GM21526 (cell line): ENCODE measurements at regions not wholly inside any gene's neighbourhood (a gene's known extent, or its start where the extent isn't known, plus 50 kb on each side); places are given as distances from the start of the nearest gene placed in this dataset.
"Not testable (repeated sequence)": the region's sequence is repeated elsewhere in the genome, so short reads cannot be mapped to it uniquely, and the experiment has no call there.

ENCODE experiments used
- ATAC-seq: cut with Tn5 transposase; IDR thresholded peaks from one replicate; pipeline ENCODE4 v1.9.1; 2021; ENCODE audit warnings: moderate library complexity; ENCODE audit not compliant: unreplicated experiment, low FRiP score

DNA sequence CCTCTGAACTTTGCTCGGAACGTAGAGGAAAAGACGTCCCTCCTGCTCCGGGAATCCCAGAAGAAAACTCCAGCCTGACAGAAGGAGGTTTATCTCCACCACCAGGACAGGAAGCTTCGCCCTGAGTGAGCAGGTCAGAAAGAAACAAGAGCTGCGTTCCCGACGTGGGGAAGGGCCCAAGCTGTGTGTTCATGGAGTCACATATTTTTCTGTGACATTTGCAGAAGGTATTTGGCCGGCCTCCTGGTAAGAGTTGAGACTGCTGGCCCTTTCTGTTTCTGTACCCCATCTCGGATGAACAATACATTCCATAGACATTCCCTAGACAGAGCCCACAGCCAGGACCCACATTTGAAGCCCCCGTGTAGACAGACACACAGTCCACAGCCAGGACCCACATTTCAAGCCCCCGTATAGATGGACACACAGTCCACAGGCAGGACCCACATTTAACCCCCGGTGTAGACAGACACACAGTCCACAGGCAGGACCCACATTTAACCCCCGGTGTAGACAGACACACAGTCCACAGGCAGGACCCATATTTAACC lies 230.8 kb downstream of the SHOX start:
- no peak for ATAC-seq

DNA sequence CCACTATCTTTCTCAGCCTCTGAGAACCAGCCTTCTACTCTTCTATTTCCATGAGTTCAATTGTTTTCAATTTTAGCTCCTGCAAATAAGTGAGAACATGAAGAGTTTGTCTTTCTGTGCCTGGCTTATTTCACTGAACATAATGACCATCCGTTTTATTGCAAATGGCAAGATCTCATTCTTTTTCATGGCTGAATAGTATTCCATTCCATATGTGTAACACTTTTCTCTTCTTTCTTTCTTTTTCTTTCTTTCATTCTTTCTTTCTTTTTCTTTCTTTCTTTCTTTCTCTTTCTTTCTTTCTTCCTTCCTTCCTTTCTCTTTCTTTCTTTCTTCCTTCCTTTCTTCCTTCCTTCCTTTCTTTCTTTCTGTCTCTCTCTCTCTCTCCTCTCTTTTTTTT lies 228.7 kb downstream of the SHOX start:
- no peak for ATAC-seq

DNA sequence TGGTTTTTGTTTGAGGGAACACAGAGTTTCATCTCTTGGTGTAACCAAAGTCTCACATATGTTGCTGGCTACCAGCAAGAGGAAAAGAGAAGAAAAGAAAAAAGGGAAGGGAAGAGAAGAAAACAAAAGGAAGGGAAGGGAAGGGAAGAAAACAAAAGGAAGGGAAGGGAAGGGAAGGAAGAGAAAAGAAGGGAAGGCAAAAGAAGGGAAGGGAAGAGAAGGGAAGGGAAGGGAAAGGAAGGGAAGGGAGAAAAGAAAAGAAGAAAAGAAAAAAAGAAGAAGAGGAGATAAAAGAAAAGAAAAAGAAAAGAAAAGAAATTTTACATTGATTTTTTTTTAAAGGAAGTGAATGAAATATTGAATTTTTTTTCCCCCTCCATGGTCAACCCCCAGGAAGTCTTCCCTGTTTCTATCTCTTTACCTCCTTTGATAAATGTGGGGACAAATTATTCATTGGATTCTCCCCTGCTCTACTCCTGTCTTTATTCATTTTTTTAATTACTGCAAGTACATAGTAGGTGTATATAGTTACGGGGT lies 228.0 kb downstream of the SHOX start:
- no peak for ATAC-seq

DNA sequence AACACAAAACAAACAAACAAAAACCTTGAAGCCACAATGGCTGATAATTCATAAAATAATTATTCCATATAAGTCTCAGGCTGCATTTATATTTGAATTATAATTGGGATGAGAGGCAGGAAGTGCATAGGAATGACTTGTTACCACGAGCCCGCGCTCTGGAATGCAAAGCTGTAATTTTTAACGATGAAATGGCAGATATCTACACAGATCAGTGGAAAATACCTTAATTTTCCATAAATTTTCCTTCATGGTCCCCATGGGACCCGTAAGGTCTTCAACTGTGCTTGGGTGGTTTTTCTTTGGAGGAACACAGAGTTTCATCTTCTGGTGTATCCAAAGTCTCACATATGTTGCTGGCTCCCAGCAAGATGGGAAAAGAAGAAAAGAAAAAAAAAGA lies 226.8 kb downstream of the SHOX start:
- no peak for ATAC-seq

DNA sequence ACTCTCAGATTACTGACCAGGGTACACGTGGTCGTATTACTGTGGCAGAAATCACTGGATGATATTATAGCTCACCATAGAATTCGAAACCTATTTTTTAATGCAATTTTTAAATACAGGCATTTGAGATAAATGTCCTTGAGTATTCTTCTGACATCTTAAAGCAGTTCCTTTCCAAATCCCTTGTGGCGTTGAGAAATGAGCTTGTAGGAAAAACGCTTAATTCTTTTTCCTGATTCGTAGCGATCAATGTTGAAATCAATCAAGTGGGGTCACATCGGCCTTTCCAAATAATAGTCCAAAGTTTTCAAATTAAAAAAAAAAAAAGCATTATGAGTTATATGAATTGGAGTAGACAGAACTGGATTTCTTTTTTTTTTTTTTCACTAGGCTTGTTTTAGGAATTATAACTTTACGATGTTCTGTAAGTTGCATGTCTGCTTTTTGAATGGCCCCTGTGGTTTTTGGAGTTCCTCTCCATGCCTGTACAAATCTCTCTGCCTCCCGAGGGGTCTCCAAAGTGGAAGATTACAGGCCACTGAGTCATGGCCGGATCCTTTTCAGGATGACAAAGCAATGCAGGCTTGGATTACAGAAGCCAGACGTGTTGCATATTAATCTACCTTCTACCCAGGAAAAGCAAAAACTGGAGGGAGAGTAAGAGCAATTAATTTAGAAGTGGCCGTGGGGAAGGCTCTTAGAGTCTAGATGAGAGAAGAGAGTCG lies 226.1 kb downstream of the SHOX start:
- ATAC-seq: no peak

DNA sequence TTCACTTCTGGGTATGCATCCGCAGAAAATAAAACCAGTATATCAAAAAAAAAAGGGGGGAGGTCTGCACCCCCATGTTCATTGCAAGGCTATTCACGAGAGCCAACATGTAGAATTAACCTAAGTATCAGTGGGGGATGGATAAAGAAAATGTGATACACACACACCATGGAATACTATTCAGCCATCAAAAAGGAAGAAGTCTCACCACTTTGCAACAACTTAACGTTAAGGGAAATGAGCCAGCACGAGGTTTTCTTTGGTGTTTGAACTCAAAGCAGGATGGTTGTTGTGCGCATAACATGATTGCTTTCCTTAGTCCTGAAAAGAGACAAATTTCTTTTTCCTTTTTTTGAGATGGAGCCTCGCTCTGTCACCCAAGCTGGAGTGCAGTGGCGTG lies 222.7 kb downstream of the SHOX start:
- no peak for ATAC-seq

DNA sequence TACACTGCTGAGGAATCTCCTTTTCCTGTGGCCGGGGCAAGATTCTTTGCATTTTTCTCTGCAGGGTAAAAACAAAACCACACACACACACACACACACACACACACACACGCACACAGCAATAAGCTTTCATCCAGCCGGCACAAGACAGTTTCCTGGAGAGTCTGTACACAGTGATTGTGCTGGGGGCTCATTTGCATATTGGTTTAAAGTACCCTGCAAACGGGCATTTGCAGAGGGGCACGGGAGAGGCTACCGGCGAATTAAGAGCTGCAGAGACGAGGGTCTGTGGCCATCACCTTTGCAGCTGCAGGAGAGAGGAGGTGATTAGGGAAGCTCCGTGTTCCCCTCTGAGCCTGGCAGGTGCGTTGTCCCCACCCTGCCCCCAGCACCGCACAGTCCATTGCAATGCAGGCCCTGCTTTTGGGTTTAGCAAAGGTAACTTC lies 219.9 kb downstream of the SHOX start:
- ATAC-seq: no peak

DNA sequence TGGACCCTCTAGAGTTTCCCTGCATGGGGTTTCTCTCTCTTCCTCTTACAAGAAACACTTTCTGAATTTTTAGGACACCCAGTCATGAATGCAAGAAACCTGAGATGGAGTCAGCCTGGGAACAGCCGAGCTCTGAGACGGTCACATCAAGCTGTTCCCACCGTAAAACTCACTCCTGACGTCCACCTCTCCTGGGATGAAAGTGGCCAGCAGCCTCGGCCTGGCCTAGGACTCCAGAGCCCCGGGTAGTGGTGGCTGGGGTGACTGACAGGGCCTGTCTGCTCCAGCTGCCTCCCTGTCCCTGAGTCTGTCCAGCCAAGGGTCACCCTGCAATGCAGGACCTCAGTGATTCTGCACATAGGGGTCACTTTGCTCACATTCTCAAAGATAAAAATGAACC lies 217.8 kb downstream of the SHOX start:
- no peak for ATAC-seq

DNA sequence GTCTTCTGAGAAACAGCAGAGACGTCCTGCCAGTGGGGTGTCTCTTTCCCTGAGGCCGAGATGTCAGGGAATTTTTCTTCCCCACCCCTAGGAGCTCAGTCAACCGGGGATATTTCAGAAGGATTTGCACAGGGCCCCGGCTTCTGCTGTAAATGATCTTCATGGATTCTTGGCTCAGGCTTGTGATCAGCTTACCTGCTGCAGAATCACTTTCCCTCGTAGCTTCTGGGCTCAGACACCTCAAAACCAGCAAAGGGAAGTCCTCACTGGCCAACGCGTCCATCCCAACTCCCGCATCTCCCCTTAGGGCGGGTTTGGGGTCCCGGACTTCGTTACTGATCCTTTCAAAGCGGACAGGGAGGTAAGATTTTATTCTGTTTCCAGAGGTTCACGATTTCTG lies 212.7 kb downstream of the SHOX start:
- no peak for ATAC-seq

DNA sequence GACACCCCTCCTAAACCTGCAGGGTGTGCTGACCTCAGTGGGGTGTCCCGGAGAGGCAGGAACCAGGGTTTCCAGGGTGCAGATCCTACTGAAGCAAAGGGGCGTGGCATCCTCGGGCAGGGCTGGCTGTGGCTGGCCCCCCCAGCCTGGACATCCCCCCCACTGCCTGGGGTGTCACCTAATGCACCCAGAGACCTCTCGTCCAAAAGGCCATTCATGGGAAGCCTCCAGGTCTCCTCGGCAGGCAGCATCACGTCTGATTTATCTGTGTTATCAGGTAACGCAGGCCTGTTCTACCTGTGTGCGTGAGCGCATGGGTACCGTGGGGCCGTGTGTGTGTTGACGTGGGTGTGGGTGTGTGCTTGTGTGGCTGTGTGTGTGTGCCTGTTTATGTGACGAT lies 210.0 kb downstream of the SHOX start:
- ATAC-seq: no peak

DNA sequence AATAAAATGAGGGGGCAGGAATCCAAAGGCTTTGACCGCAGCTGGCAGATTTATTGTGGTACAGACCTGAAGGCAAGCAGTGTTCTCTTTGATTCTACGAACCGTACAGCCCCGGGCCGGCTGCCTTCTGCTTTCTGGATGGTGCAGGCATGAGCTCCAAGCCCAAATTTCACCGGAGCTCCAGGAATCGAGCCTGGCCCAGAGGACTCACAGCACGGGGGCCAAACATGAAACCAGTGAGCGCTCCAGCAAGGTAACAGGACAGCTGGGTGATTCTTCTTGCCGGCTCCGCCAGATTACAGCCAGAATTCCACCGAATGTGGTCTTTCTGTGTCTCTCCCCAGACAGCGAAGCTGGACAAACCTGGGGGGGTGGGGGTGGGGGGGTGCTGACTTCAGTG lies 208.1 kb downstream of the SHOX start:
- ATAC-seq: not testable (repeated sequence)

DNA sequence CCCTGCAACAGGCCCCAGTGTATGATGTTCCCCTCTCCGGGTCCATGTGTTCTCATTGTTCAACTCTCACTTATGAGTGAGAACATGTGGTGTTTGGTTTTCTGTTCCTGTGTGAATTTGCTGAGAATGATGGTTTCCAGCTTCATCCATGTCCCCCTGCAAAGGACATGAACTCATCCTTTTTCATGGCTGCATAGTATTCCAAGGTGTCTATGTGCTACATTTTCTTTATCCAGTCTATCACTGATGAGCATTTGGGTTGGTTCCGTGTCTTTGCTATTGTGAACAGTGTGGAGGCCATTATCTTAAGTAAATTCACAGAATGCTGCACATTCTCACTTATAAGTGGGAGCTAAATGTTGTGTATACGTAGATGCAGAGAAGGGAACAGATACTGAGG lies 205.3 kb downstream of the SHOX start:
- ATAC-seq: not testable (repeated sequence)

DNA sequence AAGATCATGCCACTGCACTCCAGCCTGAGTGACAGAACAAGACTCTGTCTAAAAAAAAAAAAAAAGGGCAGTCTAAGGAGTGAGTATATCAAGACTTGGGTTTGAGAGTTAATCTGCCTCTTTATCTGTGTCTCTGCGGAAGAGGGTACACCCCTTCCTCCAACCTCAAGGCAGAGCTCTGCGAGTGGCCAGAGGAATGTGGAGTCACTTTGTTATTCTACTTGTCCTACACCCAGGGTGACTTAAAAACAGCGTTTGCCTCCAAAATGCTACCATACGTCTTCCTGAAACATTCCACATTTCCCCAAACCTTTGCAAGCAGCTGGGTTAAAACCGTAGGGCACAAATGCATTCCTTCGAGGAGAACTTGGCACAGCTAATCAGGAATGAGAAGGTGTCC lies 199.9 kb downstream of the SHOX start:
- ATAC-seq: no peak

DNA sequence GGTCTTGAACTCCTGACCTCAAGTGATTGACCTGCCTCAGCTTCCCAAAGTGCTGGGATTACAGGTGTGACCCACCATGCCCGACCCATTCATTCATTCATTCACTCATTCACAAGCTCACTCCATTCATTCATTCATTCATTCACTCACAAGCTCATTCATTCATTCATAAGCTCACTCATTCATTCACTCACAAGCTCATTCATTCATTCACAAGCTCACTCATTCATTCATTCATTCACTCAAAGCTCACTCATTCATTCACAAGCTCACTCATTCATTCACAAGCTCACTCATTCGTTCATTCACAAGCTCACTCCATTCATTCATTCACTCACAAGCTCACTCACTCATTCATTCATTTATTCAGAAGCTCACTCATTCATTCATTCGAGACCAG lies 198.6 kb downstream of the SHOX start:
- no peak for ATAC-seq

DNA sequence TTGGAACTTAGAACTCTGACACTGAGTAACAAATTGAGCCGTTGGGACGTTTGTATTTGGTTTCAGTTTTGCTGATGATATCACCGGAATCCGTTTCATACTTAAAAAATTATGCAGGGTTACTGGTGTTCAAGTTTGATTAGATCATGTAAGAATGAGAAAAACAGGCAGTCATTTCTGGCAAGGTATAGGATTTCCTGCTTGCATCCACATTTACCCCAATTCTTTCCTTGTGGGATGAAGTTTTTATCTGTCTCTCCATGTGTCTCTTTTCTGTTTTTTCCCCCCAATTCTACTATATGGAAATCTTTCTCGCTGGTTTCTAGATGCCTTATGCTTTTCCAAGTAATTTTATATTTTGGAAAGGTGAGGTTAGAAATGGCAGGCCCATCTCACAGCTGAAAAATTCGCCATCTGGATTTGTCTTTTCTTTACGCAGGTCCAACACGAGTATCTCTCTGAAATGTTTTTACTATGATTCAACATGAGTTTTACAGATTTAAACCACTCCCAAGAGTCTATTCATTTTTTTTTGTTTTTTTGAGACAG lies 197.9 kb downstream of the SHOX start:
- no peak for ATAC-seq

DNA sequence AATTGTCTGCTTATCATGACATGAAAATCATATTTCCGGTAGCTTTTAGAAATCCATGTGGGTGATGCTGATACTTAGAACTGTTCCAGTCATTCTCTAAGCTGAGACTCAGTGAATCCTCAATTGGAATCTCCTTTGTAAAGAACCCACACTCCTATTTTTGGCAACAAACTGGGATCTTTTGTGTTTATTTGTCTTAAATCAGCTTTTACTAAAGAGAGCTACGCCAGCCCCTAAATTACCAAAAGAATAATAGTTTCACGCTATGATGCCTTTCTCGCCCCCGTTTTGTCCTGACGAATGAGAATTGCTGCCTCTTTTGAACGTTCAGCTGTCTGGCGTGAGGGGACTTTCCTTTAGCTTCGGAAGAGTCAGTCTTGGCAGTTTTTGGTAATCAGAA lies 195.9 kb downstream of the SHOX start:
- no peak for ATAC-seq

DNA sequence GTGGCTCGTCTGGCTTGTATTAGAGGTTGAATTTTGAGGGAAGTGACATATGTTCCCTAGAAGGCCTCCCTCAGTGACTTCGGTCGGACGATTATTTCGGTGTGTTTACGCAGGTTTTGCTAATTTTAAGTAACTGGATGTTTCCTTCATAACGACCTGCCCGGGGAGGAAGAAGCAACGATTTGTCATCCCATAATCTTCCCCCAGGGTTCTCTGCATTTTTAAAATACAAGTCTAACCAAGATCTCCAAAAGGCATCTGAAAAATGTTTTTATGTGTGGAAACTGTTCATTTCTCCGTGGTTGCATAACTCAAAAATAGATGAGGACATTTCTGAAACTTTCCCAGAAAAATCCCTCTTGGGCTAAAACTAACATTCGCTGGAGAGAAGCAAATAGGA lies 195.4 kb downstream of the SHOX start:
- no peak for ATAC-seq

DNA sequence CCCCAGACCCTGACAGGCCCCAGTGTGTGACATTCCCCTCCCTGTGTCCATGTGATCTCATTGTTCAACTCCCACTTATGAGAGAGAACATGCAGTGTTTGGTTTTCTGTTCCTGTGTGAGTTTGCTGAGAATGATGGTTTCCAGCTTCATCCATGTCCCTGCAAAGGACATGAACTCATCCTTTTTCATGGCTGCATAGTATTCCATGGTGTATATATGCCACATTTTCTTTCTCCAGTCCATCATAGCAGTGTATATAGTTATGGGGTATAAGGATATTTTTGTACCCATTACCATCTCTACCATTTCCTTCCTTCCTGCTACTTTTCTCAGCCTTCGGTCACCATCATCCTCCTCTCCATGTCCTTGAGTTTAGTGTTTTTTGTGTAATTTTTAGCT lies 192.5 kb downstream of the SHOX start:
- ATAC-seq: not testable (repeated sequence)

DNA sequence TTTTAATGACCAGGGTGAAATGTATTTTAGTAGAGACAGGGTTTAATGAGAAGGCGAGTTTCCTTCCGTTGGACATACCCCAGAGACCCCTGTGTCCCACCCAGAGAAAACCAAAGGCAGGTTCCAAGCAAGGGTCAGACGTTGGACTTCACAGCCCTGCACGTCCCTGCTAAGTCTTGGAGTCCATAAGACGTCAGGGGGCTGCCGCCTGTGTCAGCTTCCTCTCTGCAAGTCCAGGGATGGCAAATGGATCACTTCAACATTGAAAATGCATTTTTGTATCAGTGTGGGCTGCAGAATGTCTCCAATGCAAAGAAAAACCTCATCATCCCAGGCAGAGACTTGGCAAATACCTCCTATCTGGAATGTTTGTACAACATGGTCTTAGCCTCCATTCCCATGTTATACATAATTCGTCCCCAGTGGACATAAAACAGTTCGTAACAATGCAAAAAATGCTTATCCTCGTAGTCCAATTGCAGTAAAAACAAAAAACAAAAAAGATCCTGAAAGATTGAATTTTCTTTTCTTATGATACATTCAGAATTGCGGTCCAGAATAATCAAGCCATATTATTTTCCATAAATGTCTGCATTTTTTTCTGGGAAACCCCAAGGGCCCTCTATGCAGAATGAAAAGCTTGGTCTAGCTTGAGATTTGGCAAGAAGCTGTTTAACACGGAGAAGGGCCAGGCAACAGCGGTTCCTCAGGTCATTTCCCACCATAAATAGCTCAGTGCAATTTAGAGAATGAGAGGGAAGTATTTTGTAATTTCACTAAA lies 190.9 kb downstream of the SHOX start:
- ATAC-seq: no peak

DNA sequence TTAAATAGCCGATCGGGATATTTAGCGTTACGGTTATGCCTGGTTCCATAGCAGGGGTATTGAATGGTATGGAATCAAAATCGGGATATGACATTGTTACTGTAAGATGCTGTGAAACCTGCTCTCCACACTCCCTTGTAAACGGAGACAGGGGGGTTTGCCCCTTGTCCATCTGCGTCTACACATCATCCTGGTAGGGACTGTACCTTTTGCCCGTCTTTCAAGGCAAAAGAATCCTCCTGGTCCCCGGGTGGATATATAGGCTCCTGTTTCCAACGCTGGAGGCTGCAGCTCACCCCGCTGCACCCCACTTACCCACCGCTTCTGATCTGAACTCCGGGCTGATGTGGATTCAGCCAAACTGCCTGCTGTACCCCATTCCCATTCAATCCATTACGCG lies 189.1 kb downstream of the SHOX start:
- ATAC-seq: no peak

DNA sequence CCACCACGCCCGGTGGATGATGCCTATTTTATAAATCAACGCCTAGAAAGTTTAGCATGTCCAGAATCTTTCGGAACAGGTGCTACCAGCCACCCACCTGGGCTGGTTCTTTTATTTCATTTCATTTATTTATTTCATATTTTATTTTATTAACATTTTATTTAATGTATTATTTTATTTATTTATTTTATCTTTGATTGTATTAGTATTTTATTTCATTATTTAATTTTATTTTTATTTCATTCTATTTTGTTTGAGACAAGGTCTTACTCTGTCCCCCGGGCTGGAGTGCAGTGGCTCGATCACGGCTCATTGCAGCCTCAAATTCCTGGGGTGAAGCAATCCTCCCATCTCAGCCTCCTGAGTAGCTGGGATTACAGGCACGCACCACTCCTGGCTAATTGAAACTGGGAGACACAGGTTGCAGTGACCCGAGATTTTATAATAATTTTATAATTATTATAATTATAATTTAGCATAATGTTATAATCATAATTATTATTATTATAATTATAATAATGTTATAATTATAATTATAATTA lies 187.2 kb downstream of the SHOX start:
- no peak for ATAC-seq
